Uterus (tissue), 3 donors: ENCODE measurements at regions not wholly inside any gene's neighbourhood (a gene's known extent, or its start where the extent isn't known, plus 50 kb on each side); places are given as distances from the start of the nearest gene placed in this dataset.

Experiments
- DNase-seq, 2 donors: peaks; one replicate each; pipeline ENCODE4 v3.0.0-alpha.2; 2019 to 2020
- H3K27ac ChIP-seq, 2 donors: fragments of 200-600 bp; sonication (generic); 1 replicate in 1 of 2; 2 replicates in 1 of 2; pipeline ENCODE4 v1.5.1; 2016 to 2018
- H3K27me3 ChIP-seq, 2 donors: fragments of 200-600 bp; sonication (generic); one replicate each; pipeline ENCODE4 v1.5.1; 2018 to 2019; ENCODE audit warnings: control low read depth in 1 of 2
- H3K36me3 ChIP-seq, 2 donors: fragments of 200-600 bp; sonication (generic); one replicate each; pipeline ENCODE4 v1.5.1; 2019; ENCODE audit warnings: control low read depth in 1 of 2
- H3K4me1 ChIP-seq, 2 donors: fragments of 200-600 bp; sonication (generic); one replicate each; pipeline ENCODE4 v1.5.1; 2018 to 2019; ENCODE audit warnings: control low read depth in 1 of 2
- H3K4me3 ChIP-seq, 2 donors: fragments of 200-600 bp; sonication (generic); 1 replicate in 1 of 2; 2 replicates in 1 of 2; pipeline ENCODE4 v1.5.1; 2018 to 2019; ENCODE audit warnings: mild to moderate bottlenecking in 1 of 2
- H3K9me3 ChIP-seq, 2 donors: fragments of 200-600 bp; sonication (generic); one replicate each; pipeline ENCODE4 v1.5.1; 2019; ENCODE audit warnings: control low read depth in 1 of 2
- CTCF ChIP-seq, 4 experiments: fragments of 200-600 bp in 2 of 4; fragments of 450-650 bp in 2 of 4; sonication (generic) in 2 of 4; IDR thresholded peaks; one replicate each; pipeline ENCODE4 v1.5.1; 2016 to 2019; ENCODE audit warnings: antibody characterized with exemption in 4 of 4, mild to moderate bottlenecking in 2 of 4, moderate library complexity in 1 of 4
- POLR2A ChIP-seq, 2 donors: fragments of 450-650 bp; IDR thresholded peaks; one replicate each; pipeline ENCODE4 v1.6.1; 2016; ENCODE audit warnings: antibody characterized with exemption in 2 of 2, mild to moderate bottlenecking in 1 of 2, moderate library complexity in 1 of 2
- intact Hi-C: fragments of 100-400 bp; cut with DNase I; formaldehyde crosslinking; loops from one replicate; pipeline ENCODE4 v1.15.1; 2023; ENCODE audit warnings: low total_unique reads
- donor health status: DM: yes; HTN: yes; CAD: no.

- Histone ChIP-seq H3K27me3 (no peaks in the 10 kb centered on the region), H3K9me3 (no peaks in the 10 kb centered on the region), H3K36me3 (no peaks in the 10 kb centered on the region), H3K4me3 (no peak overlapping the region), H3K27ac (no peak overlapping the region), H3K4me1 (no peaks in the 10 kb centered on the region)
- intact Hi-C loops = no loop called here
- TF ChIP-seq POLR2A (IDR thresholded peaks at IDR 0.05) = no peak
- no peak for DNase-seq
Measured at GRCh38 chr5:174347183-174347582, 301.7 kb downstream of the NSG2 start.

GRCh38 chr5:174348311-174348981, 302.9 kb downstream of the NSG2 start:
- Histone ChIP-seq H3K27ac (no peak overlapping the region), H3K4me1 (no peaks in the 10 kb centered on the region), H3K4me3 (no peak overlapping the region), H3K9me3 (no peaks in the 10 kb centered on the region), H3K36me3 (no peaks in the 10 kb centered on the region), H3K27me3 (no peaks in the 10 kb centered on the region)
- no peak for TF ChIP-seq CTCF (IDR thresholded peaks at IDR 0.05)
- no peak for TF ChIP-seq POLR2A (IDR thresholded peaks at IDR 0.05)
- no peak for DNase-seq
- intact Hi-C loops = no loop called here

GRCh38 chr5:174352681-174353080, 307.2 kb downstream of the NSG2 start:
- no peak for DNase-seq
- no peaks in the 10 kb centered on the region for H3K36me3 ChIP-seq
- H3K27ac ChIP-seq = no peak overlapping the region
- no peaks in the 10 kb centered on the region for H3K9me3 ChIP-seq
- H3K4me3 ChIP-seq = no peak overlapping the region
- H3K4me1 ChIP-seq = no peaks in the 10 kb centered on the region
- no peaks in the 10 kb centered on the region for H3K27me3 ChIP-seq
- TF ChIP-seq CTCF (IDR thresholded peaks at IDR 0.05) (no peak), POLR2A (IDR thresholded peaks at IDR 0.05) (no peak)
- intact Hi-C loops = no loop called here

GRCh38 chr5:174354571-174354970, 309.1 kb downstream of the NSG2 start:
- H3K4me1 ChIP-seq = no peaks in the 10 kb centered on the region
- intact Hi-C loops = no loop called here
- H3K27ac ChIP-seq = no peak overlapping the region
- no peak for DNase-seq
- TF ChIP-seq POLR2A (IDR thresholded peaks at IDR 0.05) = no peak
- TF ChIP-seq CTCF (IDR thresholded peaks at IDR 0.05) = no peak
- no peaks in the 10 kb centered on the region for H3K27me3 ChIP-seq
- no peaks in the 10 kb centered on the region for H3K36me3 ChIP-seq
- H3K4me3 ChIP-seq = no peak overlapping the region
- H3K9me3 ChIP-seq = no peaks in the 10 kb centered on the region

DNA sequence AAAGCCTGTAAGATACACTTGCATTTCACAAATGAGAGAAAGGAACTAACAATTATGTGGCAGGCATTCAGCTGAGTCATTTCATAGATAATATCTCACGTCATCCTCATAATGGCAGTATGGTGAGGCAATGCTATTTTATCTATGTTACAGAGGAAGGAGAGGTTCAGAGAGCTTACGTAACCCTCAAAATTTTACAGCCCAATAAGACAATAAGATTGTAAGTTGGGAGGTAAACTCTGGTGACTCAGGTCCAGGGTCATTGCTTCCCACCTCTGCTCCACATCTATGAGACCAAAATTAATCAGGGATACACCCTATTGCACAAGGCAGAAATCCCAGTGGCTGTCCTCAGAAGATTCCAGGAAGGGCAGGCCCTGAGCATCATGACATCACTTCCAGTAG, 309.7 kb downstream of the NSG2 start:
- Histone ChIP-seq H3K9me3 (no peaks in the 10 kb centered on the region), H3K36me3 (no peaks in the 10 kb centered on the region), H3K4me1 (no peaks in the 10 kb centered on the region), H3K27me3 (no peaks in the 10 kb centered on the region), H3K4me3 (no peak overlapping the region), H3K27ac (no peak overlapping the region)
- DNase-seq = no peak
- intact Hi-C loops = no loop called here
- no peak for TF ChIP-seq POLR2A (IDR thresholded peaks at IDR 0.05)
- TF ChIP-seq CTCF (IDR thresholded peaks at IDR 0.05) = no peak

- intact Hi-C loops = no loop called here
- no peak overlapping the region for H3K4me3 ChIP-seq
- H3K27ac ChIP-seq = no peak overlapping the region
- H3K27me3 ChIP-seq = no peaks in the 10 kb centered on the region
- DNase-seq = no peak
- no peaks in the 10 kb centered on the region for H3K4me1 ChIP-seq
- H3K9me3 ChIP-seq = no peaks in the 10 kb centered on the region
- H3K36me3 ChIP-seq = no peaks in the 10 kb centered on the region
- TF ChIP-seq CTCF (IDR thresholded peaks at IDR 0.05) (no peak), POLR2A (IDR thresholded peaks at IDR 0.05) (no peak)
Measured at GRCh38 chr5:174355995-174356394, 310.5 kb downstream of the NSG2 start.
